Keratinocyte (primary cell): ENCODE measurements at regions not wholly inside any gene's neighbourhood (a gene's known extent, or its start where the extent isn't known, plus 50 kb on each side); places are given as distances from the start of the nearest gene placed in this dataset.
"Not testable (repeated sequence)": the region's sequence is repeated elsewhere in the genome, so short reads cannot be mapped to it uniquely, and the experiment has no call there.

Experiments
- DNase-seq: peaks from one replicate; pipeline ENCODE4 v3.0.0-alpha.2; 2011; ENCODE audit warnings: low read depth, missing footprints, low spot score
- FAIRE-seq: peaks from 2 replicates; lab custom pipeline; 2011; peaks lifted over from hg19 to GRCh38; lab: Jason Lieb, UNC
- H2AFZ ChIP-seq: 2 replicates; pipeline ENCODE4 v1.6.0; 2012; ENCODE audit warnings: low read length, control low read depth, inconsistent platforms; ENCODE audit not compliant: control insufficient read depth
- H3K27ac ChIP-seq: 2 replicates; pipeline ENCODE4 v1.5.1; 2011; ENCODE audit warnings: low read length; ENCODE audit not compliant: control insufficient read depth, insufficient read depth
- H3K27me3 ChIP-seq: 3 replicates; pipeline ENCODE4 v1.6.0; 2011; ENCODE audit warnings: low read length; ENCODE audit not compliant: control insufficient read depth, insufficient read depth; ENCODE audit errors: extremely low read depth
- H3K36me3 ChIP-seq, 2 experiments: 2 replicates in 1 of 2; 3 replicates in 1 of 2; pipeline ENCODE4 v1.5.1; 2011; ENCODE audit warnings: low read length in 2 of 2, mild to moderate bottlenecking in 1 of 2; ENCODE audit not compliant: control insufficient read depth in 2 of 2, insufficient read depth in 2 of 2; ENCODE audit errors: extremely low read depth in 1 of 2
- H3K4me1 ChIP-seq: 3 replicates; pipeline ENCODE4 v1.5.1; 2011; ENCODE audit warnings: low read length; ENCODE audit not compliant: control insufficient read depth, insufficient read depth; ENCODE audit errors: extremely low read depth
- H3K4me2 ChIP-seq: 3 replicates; pipeline ENCODE4 v1.6.0; 2011; ENCODE audit warnings: low read depth, low read length; ENCODE audit not compliant: control insufficient read depth, insufficient read depth; ENCODE audit errors: extremely low read depth
- H3K4me3 ChIP-seq, 3 experiments: fragments of 200-600 bp in 1 of 3; sonication (generic) in 1 of 3; 2 replicates in 2 of 3; 3 replicates in 1 of 3; pipeline ENCODE4 v1.5.1; 2011 to 2016; ENCODE audit warnings: low read length in 3 of 3, mild to moderate bottlenecking in 3 of 3, control low read depth in 2 of 3, inconsistent platforms in 1 of 3, low read depth in 1 of 3, mixed read lengths in 1 of 3, mixed run types in 1 of 3, moderate library complexity in 1 of 3; ENCODE audit not compliant: control insufficient read depth in 2 of 3, insufficient read depth in 2 of 3; ENCODE audit errors: extremely low read depth in 1 of 3
- H3K79me2 ChIP-seq: 2 replicates; pipeline ENCODE4 v1.6.0; 2012; ENCODE audit warnings: low read length; ENCODE audit not compliant: control insufficient read depth, insufficient read depth
- H3K9ac ChIP-seq: 3 replicates; pipeline ENCODE4 v1.6.0; 2011; ENCODE audit warnings: low read length; ENCODE audit not compliant: control insufficient read depth, insufficient read depth; ENCODE audit errors: extremely low read depth
- H3K9me1 ChIP-seq: 3 replicates; pipeline ENCODE4 v1.6.0; 2011; ENCODE audit warnings: low read length; ENCODE audit not compliant: control insufficient read depth, insufficient read depth; ENCODE audit errors: extremely low read depth
- H3K9me3 ChIP-seq: 2 replicates; pipeline ENCODE4 v1.5.1; 2012; ENCODE audit warnings: low read depth, low read length; ENCODE audit not compliant: control insufficient read depth
- H4K20me1 ChIP-seq: 3 replicates; pipeline ENCODE4 v1.6.0; 2011; ENCODE audit warnings: low read length; ENCODE audit not compliant: control insufficient read depth, insufficient read depth; ENCODE audit errors: extremely low read depth
- CTCF ChIP-seq, 3 experiments: IDR thresholded peaks in 1 of 3; conservative IDR thresholded peaks in 1 of 3; optimal IDR thresholded peaks in 1 of 3; 2 replicates in 2 of 3; 3 replicates in 1 of 3; pipeline versions ENCODE3 to v1.5.1; 2011; ENCODE audit warnings: low read length in 3 of 3, mild to moderate bottlenecking in 3 of 3, moderate library complexity in 2 of 3, control low read depth in 1 of 3, inconsistent platforms in 1 of 3; ENCODE audit not compliant: insufficient read depth in 2 of 3; ENCODE audit errors: extremely low read depth in 1 of 3
- EZH2 ChIP-seq: IDR thresholded peaks from one replicate; pipeline ENCODE4 v1.6.1; 2012; ENCODE audit warnings: inconsistent platforms, mild to moderate bottlenecking, low read length, moderate library complexity
- dilution Hi-C: fragments of 300-500 bp; cut with MboI; formaldehyde crosslinking; loops from one replicate; pipeline ENCODE4 v1.7.0; 2020; ENCODE audit warnings: low sequenced_read_pairs; ENCODE audit not compliant: extremely low pct_ligation_motif_present

- Histone ChIP-seq H3K4me2 (peak overlapping the region; percentile 30), H4K20me1 (no peaks in the 10 kb centered on the region), H3K79me2 (no peaks in the 10 kb centered on the region), H3K4me1 (peaks cover 6% of the 10 kb centered on the region), H3K9me3 (no peaks in the 10 kb centered on the region), H3K27me3 (no peaks in the 10 kb centered on the region), H3K27ac (no peak overlapping the region), H3K9me1 (peaks cover 3% of the 10 kb centered on the region), H3K4me3 (no peak overlapping the region), H2AFZ (peak overlapping the region; percentile 54), H3K36me3 (no peaks in the 10 kb centered on the region), H3K9ac (no peak overlapping the region)
- TF ChIP-seq CTCF (optimal IDR thresholded peaks at IDR 0.05 in 1 of 3, IDR thresholded peaks at IDR 0.05 in 1 of 3, conservative IDR thresholded peaks at IDR 0.05 in 1 of 3; ENCODE audit: extremely low read depth in 1 of 3, insufficient read depth in 2 of 3, low read length in 3 of 3) (no peak), EZH2 (no peak)
- FAIRE-seq (peak; percentile 77), DNase-seq (no peak)
- dilution Hi-C loops = no loop called here
Observed at GRCh38 chr2:180823546-180824141, 156.8 kb upstream of the UBE2E3 start.

- no peaks in the 10 kb centered on the region for H3K27me3 ChIP-seq
- H3K27ac ChIP-seq = no peak overlapping the region
- H3K9me3 ChIP-seq = no peaks in the 10 kb centered on the region
- H3K4me3 ChIP-seq = no peak overlapping the region
- no peaks in the 10 kb centered on the region for H4K20me1 ChIP-seq
- H3K79me2 ChIP-seq = no peaks in the 10 kb centered on the region
- H3K9me1 ChIP-seq = peaks cover 3% of the 10 kb centered on the region
- no peak overlapping the region for H3K4me2 ChIP-seq
- FAIRE-seq = no peak
- dilution Hi-C loops = no loop called here
- H2AFZ ChIP-seq = no peak overlapping the region
- H3K4me1 ChIP-seq = peaks cover 5% of the 10 kb centered on the region
- no peaks in the 10 kb centered on the region for H3K36me3 ChIP-seq
- TF ChIP-seq EZH2 = no peak
- no peak for TF ChIP-seq CTCF (optimal IDR thresholded peaks at IDR 0.05 in 1 of 3, IDR thresholded peaks at IDR 0.05 in 1 of 3, conservative IDR thresholded peaks at IDR 0.05 in 1 of 3; ENCODE audit: extremely low read depth in 1 of 3, insufficient read depth in 2 of 3, low read length in 3 of 3)
- H3K9ac ChIP-seq = no peak overlapping the region
- DNase-seq = no peak
Observed at GRCh38 chr2:180819106-180819505, 161.3 kb upstream of the UBE2E3 start.

- FAIRE-seq, H3K9ac ChIP-seq, H3K79me2 ChIP-seq, dilution Hi-C loops, H3K36me3 ChIP-seq, H3K4me1 ChIP-seq, DNase-seq, H3K4me2 ChIP-seq, H3K27me3 ChIP-seq, H3K9me3 ChIP-seq, H3K27ac ChIP-seq, H3K9me1 ChIP-seq, H3K4me3 ChIP-seq, H4K20me1 ChIP-seq, H2AFZ ChIP-seq: not testable (repeated sequence)
Observed at GRCh38 chr2:180818700-180819099, 161.7 kb upstream of the UBE2E3 start.
